ENCODE measurements at regions not wholly inside any gene's neighbourhood (a gene's known extent, or its start where the extent isn't known, plus 50 kb on each side); places are given as distances from the start of the nearest gene placed in this dataset.
"Not testable (repeated sequence)": the region's sequence is repeated elsewhere in the genome, so short reads cannot be mapped to it uniquely, and the experiment has no call there.

DNA sequence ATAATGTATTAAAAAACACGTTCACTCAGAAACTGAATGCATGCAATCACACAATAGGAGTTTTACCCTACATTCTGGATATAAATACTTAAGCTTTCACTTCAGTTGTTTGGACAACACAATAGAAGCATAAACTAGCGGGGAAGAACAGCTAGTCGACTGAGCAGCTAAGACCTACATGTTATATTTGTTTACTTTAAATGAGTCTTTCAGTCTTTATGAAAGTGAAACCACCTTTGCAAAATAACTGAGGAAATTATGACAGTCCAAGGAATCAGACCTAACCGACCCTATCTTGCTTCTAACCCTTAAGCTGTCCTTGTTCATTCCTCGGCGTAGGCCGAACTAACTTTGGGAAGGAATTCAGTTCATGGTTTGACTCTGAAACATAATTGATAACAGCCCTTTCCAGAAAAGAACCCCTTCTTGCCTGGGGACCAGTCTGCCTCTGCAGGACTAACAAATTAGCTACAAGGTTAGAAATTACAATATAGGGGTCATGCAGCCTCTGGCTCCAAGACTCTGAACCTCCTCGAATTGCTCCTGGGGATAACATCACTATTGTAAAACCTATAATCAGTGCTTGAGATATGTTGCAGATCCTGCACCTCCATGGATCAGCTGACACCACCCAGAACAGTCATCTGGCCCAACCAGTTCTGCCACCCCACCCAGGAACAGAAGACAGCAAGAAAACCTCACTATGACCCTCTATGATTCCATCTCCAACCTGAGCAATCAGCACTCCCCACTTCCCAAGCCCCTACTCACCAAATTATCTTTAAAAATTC lies 185.1 kb upstream of the KLF6 start:
- DNase-seq, result no peak

DNA sequence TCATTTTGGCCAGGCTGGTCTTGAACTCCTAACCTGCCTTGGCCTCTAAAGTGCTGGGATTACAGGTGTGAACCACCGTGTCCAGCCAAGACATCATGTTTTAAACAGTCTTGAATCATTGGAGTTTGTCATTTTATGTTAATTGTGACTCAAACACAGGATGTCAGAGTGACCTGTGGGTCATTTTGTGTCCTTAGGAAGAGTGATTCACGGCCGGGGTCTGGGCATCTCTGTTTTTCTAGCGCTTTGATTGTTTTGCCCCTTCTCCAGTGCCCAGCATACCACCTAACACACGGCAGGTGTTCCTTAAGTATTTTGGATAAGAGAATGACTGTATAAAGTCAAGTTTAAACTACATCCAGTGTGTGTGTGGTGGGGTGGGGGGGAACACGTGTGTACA lies 183.7 kb upstream of the KLF6 start:
- DNase-seq, result no peak

DNA sequence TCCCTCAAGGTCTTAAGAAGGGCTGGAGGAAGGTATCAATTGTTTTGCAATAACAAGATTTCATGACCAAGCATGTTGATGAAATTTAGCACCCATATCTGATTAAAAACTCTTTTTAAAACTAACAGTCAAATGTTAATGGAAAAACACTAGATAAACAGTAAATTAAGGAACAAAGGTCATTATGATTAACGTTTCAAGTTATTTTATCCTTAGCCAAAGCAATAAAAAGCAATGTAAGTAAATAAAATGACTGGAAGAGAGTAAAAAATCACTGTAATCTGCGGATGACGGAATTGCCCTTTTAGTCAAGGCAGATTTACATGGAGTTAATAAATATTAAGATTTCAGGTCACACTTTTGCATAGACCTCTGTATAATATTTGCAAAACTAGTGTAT lies 179.5 kb upstream of the KLF6 start:
- no peak for DNase-seq

DNA sequence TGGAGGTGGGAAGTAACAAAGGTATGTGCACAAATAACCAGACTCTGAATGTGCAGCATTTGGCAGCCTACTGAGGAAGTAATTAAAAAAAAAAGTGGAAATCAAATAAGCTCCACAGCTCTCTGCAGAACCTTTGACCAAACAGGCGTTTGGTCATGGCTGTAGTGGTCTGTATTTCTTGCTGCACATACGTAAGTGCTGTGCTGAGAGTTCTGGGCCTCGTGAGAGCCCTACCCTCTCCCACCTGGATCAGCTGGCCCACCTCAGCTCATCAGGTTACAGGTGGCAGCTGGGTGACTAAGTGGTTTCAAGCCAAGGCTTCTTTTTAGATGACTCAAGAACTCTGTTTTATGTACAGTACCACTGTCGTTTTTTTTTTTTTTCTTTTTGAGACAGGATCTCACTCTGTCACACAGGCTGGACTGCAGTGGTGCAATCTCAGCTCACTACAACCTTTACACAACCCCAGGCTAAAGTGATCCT lies 178.2 kb upstream of the KLF6 start:
- no peak for DNase-seq

DNA sequence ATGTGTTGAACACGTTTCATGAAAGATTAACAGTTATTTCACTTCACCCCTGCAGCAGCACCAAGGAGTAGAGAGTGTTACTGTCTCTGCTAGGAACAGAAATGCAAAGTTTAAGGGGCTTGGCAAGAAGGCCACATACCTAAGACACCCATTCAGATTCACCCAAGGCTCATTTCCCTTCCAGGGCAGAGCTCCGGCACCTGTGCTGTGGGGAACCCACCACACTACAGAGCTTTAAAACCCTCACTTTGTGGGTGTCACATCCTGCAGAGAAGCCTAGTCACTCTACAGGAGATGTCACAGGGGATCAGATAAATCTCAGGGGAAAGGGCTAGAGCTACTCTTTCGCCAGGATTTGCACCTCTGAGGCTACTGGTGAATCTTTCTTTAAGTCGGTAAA lies 176.1 kb upstream of the KLF6 start:
- peak; percentile 59 to 68 for DNase-seq

DNA sequence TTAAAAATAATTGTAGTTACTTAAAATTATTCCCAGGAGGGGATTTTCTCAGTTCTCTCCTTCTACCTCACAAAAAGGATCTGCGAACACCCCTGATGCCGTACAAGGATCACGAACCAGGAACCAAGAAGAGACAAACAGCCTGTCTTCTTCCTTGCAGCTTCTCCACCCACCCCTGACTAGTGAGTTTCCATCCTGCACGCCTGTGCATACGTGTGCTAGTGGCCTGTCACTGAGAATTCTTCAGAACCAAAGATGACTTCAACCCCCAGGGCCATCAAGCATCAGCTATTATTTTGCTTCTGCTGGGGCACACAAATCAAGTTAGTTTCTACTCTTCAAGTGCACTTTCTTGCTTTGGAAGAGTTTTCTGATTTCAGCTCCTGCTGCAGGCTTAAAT lies 175.5 kb upstream of the KLF6 start:
- no peak for DNase-seq

DNA sequence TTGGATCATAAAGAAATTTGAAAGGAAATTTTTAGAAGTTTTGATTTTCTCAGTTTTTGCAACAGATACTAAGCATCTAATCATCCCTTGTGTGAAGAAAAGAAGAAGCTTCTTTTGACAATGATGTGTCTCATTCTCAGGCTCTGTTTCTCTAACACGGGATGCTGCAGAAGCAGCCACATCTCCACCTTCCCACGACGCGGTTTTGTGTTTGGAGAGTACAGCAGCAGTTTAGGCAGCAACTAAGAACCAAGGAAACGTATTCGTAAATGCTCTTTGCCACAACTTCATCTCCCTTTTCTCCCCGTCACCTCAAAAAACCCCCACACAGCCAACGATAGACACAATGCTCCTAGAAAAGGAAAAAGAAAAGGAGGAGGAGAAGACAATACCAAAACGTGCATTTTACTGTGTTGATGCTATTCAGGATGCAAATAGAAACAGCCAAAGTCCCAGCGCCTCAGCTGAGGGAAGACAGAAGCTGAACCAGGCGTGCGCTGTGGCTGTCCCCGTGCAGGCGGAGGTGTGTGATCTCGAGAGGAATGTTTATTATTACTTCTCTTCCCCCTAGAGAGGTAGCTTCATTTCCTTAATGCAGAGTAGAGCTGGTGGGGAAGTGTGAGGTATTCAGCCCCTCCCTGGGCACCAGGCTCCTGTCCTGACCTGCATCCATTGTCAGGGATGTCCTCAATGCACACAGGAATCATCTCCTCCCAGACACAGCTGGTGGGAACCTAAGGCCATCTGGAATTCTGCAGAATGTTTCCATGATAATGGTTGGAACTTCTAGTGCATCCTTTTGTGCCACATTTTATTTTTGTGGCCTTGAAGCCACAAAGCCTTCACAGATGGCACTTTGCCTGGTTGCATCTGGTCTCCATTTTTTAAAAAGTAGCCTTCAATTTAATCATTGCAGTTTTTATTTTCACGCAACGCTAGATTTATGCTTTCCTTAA lies 174.6 kb upstream of the KLF6 start:
- DNase-seq, result no peak

DNA sequence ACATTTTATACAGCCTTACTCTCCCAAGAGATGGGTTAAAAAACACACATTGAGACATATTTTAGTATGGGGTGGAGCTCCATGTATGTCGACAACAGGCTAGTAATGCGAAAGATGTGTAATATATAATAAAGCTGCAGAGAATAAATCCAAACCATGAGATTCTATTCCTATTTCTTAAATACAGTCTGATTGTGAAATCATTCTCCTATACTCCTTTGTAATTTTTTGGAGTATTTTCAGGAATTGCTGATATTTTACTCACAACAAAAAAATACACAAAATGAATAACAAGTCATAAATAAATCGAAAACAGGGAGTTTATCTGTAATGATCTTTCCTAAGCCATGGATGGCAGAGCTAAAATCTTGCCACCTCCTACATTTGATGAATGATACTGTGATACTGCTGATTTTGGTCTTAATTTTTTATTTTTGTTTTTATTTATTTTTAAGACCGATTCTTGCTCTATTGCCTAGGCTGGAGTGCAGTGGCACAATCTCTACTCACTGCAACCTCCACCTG lies 173.5 kb upstream of the KLF6 start:
- DNase-seq, result no peak

DNA sequence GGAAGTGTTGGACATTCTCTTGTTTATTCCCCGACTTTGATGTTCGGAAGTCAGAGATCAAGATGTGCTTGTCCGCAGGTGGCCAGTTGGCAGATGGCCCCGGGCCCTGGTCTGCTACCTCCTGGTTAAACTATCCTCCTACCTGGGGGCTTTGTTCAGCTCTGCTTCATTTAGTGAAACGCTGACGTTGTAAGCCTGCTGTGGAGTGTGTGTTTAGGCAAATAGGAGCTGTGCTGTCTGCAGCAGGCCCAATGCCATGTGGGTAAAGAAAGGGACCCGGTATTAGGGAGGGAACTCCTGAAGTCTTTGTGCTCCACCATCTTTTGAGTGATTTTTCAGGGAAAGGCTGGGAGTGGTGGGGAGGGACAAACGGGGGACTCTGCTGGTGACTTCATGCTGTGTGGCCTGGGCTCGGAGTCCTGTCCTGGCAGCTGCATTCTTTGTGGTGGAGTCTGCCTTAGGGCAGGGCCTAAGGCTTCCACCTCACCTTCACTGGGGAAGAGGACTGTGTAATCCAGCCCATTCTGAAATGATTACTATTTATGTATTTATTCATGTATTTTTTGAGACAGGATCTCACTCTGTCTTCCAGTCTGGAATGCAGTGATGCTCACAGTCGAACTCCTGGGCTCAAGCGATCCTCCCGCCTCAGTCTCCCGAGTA lies 171.1 kb upstream of the KLF6 start:
- no peak for DNase-seq

DNA sequence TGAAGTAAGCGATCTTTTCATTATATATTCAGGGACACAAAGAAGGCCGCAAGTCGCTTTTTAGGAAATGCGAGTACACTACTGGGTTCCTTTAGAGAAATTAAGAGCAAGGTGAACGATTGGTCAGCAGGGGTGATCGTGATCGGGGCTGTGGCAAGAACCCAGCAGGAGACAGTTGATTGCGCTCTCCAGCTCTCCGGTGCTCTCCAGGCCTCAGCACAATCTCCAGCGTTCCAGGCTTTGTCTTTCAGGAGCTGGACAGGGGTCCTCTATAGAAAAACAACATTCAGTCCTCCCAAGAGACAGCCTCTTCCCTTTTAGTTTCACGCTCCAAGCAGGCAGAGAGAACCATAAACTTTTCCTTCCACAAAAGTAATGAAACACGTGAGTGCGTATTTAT lies 170.5 kb upstream of the KLF6 start:
- DNase-seq, result no peak

DNA sequence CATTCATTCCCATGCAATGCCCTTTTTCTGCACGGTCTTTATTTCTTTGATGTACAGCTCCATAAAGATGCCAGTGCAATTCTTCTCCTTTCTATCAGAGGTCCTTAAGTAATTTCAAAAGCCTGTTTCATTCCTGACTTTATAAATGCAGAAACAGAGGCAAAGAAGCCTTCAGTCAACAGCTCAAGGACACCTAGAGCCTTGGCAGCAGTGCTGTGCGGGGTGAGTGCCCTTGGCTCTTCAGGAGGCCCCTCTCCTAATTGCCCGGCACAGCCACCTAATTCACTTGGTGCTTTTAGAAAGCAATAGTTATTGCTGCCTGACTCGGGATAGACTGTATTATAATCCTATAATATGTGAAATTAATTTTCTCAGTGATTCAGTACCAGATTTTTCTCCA lies 169.6 kb upstream of the KLF6 start:
- DNase-seq, result no peak

DNA sequence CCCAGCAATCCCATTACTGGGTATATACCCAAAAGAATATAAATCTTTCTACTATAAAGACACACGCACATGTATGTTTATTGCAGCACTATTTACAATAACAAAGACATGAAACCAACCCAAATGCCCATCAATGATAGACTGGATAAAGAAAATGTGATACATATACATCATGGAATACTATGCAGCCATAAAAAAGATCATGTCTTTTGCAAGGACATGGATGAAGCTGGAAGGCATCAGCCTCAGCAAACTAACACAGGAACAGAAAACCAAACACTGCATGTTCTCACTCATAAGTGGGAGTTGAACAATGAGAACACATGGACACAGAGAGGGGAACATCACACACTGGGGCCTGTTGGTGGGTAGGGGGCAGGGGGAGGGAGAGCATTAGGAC lies 169.0 kb upstream of the KLF6 start:
- DNase-seq, result not testable (repeated sequence)

DNA sequence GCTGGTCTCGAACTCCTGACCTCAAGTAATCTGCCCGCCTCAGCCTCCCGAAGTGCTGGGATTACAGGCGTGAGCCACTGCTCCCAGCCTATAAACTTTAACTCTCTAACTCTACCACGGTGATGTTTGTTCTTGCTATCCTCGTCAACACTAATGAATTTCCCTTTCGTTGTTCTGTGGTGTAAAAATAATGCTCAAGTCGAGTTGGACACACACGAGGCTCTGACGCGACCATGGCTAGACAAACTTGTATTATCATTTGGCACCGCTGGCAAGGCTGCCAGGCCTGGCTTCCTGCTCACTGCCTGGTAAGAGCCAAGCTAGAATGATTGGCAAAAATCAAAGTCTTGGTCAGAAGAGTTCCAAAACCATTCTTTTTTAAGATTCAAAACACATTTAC lies 167.0 kb upstream of the KLF6 start:
- no peak for DNase-seq

DNA sequence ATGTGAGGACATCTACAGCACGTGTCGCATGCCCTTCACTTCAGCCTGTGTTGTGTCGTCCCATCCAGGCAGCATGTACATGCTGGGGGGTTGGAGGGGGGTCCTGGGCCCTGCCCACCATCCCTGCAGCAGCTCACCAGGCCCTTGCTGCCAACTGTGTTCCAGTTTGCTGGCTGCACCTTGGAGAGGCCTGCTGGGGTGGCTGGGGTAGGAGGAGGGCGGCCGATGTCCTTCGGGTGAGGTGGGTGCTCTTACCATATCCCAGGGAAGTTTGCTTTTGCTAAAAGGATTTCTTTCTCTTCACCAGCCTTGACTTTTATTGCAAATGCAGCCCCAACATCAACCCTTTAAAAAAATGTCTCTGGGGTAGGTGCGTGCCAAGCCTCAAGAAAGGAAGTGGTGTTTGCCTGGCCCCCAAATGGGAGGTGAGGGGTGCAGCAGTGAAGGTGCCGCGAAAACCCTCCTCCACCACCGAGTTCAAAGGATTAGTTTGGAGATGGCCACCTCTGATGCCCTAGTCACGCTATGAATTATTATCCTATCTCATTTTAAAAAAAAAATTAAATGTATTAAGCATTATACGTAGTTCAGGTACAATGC lies 165.8 kb upstream of the KLF6 start:
- peak; percentile 50 to 64 for DNase-seq

DNA sequence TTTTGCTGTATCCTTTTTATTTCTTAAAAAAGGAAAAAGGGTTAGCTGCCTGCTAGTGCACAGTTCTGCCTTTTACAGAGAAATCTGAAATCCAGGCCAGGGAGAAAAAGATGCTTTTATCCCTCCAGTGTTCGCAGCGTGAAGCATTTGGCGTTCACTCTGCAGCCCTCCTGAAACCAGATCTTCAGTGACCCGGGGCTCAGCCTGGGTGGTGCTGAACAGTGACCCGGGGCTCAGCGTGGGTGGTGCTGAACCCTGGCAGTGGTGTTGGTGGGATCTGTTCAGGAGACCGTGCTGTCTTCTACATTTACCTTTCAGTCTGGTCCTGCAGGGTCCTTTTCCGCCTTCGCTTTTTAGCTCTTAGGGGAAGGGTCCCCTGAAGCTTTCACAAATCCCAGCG lies 164.7 kb upstream of the KLF6 start:
- DNase-seq, result no peak

DNA sequence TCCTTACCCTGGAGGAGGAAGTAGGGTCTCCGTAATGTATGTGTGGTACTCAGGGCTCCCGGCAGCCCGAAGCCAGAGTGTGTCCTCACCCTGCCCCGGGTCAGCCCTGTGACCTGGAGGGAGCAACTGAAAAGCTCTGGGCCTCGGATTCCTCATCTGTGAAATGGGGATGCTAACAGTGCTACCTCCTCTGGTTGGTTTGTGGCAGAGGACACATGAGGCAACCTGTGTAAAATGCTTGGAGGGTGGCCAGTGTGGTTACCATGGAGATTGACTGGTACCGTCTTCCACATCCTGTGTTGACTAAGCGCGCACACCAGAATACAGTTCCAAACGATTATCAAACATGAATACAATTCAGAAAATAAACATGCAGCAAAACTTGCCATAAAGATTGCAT lies 163.8 kb upstream of the KLF6 start:
- DNase-seq, result peak; percentile 85 to 88

DNA sequence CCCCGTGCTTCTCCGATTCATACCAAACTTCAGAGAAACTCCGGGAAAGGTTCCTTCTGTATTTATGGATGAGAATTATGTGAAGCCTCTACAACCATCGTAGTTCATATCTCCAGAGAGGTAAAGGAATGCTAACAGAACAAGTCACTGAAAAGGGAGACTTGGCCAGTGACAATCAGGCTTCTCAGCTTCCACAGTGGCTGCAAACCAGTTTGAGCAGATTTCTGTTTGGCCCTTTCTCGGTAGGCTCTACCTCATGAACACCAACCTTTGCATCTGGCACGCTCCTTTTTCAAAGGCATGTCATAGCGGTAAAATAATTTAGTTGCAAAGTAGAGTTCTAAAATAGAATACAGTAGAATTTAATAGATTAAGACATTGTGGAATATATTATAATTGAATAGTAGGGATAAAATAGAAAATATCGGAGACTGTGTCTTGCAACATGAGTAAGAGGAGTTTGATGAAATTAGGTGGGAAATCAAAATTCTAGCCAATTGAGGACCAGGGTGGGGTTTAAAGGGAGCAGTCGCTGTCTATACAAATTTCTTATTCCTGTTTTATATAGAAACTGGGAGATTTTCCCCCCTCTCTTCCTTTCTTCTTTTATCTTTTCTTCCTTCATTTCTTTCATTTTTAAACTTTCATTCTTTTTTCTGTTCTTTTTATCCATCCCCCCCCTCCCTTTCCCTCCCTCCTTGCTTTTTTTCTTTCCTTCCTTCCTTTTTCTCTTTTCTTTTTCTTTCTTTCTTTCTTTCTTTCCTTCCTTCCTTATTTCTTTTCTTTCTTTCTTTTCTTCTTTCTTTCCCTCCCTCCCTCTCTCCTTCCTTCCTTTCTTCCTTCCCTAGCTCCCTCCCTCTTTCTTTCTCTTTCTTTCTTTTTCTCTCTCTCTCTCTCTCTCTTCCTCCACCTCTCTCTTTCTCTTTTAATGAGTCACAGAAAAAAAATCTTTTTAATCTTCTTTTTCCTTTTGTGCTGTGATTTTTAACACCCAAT lies 161.5 kb upstream of the KLF6 start:
- no peak for DNase-seq

DNA sequence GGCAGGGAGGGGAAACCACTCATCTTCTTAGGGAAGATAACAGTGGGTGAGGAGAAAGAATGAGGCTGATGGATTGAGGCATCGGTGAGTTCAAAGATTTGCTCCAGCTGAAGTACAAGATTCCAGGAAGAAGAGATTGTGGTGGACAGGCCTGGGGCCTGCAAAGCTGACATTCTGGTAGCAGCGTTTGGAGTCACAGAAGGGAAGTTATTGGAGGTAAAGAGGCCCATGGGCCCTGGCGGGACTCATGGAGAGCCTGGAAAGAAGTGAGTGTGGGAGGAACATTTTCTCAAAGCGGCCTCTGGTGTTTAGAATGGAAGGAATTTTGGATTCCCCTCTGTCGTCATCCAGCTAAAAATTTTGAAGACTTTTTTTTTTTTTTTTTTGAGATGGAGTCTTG lies 160.0 kb upstream of the KLF6 start:
- no peak for DNase-seq

DNA sequence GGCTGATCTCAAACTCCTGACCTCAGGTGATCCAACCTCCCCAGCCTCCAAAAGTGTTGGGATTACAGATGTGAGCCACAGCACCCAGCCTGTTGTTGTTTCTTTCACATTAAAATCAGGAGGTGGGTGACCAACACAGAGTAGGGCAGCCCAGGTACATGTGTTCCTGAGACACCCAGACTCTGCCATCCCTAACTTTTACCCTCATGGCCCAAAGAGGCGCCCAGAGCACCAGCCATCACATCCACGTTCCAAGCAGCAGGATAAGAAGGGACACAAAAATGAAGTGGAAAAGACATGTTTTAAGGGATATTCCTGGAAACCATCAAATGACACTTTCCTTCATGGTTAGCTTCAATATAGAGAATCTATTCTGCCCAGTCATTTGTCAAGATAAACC lies 159.6 kb upstream of the KLF6 start:
- no peak for DNase-seq

DNA sequence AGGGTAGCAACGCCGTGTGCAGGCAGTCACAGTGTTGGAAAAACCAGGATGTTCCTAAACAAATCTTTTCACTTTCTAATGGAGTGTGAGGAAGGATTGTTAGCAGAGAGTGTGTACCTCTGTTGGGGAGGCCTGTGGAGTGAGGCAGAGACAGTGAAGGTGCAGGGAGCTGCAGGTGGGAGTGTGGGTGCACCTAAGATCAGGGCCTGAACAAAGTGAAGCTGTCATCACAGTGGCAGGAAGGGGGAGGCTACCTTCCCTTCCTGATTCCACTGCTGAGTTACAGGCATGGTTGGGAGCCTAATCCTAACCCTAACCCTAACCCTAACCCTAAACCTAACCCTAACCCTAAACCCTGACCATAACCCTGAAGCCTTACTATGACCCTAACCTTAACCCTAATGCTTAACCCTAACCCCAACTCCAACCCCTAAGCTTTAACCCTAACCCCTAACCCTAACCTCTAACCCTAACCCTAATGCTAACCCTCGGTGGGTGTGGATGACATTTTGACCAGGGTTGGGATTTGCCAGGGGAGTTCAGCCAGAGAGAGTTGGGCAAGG lies 158.8 kb upstream of the KLF6 start:
- no peak for DNase-seq

DNA sequence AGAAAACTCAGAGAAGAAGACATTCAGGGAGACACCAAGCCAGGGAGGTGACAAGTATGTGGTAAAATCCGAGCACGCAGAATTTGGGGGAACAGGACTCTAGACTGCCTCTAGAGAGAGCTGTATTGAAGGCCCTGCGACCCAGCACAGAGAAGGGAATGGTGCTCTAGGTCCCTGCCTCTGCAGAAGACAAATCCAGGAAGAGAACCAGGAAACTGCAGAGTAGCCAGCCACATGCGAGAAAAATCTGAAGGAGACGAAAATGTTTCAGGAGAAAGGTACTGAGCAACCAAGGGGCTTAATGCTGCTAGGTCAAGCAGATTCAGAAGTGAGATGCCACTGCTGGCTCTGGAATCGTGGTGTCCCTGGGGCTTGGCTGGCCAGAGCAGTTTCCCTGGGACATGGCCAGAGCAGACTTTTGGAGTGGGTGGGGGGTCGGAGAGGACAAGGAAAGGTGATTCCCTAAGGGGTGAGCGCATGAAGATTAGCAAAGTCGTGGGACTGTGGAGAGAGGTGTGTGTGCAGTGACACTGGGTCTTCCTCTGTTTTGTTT lies 158.0 kb upstream of the KLF6 start:
- DNase-seq, result no peak
